ENCODE measurements at regions not wholly inside any gene's neighbourhood (a gene's known extent, or its start where the extent isn't known, plus 50 kb on each side); places are given as distances from the start of the nearest gene placed in this dataset.

DNA sequence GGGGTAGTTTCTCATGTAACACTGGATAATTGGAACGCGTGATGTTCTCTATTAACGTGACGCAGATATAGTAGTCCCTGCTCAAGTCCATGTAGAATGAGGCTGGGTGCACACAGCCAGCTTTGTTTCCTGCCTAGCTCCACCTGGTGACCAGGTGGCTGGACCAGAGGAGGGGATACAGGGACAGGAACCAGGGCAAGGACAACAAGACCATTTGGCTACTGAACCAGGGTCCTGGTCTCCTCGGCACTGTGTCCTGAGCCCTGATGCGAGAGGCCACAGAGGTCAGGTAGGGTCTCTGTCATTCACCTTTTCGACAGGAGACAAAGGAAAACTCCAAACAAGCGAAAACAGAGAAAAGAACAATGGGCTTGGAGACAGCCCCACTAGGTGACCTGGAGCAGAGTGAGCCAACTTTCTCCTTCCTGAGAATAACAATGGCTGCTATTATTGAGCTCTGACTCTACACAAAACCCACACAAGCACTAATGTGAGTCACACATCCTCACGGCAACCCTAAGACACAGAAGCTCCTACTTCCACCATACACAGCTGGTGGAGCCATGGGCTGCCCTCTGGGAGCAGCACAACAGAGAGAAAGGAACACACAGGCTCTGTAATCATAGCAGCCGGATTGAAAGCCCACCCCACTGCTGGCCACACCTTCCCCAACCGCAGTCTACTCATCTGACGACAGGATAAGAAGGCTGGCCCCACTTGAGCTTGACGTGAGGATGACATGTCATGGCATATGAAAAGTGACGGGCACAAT lies 67.3 kb upstream of the TEX51 start:
- no peak for DNase-seq

DNA sequence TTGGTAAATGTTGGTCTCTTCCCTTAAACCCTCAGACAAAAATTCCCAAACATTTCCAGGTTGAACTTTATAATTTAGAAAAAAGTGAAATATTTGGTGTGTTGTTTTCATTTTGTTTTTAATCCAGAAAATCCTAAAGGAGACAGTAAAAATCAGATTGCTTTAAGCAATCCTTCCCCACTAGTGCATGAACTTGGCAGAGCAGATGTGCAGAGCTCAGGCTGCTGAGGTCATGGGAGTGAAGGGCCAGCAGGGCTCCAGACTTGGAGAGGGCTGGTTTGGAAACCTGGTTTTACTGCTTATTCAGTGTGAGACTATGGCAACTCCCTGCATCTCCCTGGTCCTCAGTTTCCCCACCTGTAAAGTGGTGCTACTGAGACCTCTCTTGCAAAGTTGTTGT lies 66.7 kb upstream of the TEX51 start:
- DNase-seq = no peak

DNA sequence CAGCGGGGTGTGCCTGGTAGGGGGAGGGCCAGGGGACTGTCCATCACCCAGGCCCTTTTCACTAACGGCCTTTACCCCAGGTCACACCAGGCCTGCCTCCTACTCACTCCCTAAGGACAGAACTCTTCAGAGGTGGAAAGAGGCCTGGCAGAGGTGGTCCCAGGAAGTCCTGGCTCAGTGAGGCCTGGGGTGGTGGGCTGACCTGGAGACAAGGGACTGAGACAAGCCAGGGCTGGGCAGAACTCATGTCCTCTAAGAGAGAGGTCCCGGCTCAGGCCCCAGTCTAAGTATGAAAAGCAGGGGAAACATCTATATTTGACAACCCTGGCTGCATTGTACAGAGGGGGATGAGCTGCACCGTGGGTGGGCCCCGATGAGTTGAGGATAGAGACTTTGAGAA lies 65.9 kb upstream of the TEX51 start:
- DNase-seq = no peak

- no peak for DNase-seq
Measured at GRCh38 chr2:126834006-126834659, 64.6 kb upstream of the TEX51 start.

DNA sequence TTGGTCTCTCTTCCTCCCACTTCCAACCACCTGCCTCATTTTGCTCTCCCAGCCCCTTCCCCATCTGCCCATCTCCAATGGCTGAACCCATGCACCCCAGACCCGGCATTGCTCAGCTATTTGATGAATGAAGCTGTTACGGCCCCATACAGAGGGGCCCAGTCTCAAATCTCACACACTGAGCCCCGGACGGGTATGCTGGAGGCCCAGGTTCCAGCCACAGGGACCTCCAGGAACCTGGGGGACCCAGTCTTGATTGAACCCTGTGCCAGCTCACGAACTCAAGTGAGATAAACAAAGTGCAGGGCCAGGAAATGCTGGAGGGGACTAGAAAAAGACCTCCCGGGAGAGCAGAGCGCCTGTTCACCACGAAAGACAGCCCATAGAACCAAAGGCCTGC lies 63.4 kb upstream of the TEX51 start:
- DNase-seq = no peak

- no peak for DNase-seq
Measured at GRCh38 chr2:126835831-126836230, 62.9 kb upstream of the TEX51 start.

GRCh38 chr2:126836761-126837679 lies 61.7 kb upstream of the TEX51 start:
- no peak for DNase-seq

GRCh38 chr2:126837966-126838715 lies 60.5 kb upstream of the TEX51 start:
- peak; percentile 38 for DNase-seq

- DNase-seq = no peak
Measured at GRCh38 chr2:126838716-126838985, 60.0 kb upstream of the TEX51 start.

DNA sequence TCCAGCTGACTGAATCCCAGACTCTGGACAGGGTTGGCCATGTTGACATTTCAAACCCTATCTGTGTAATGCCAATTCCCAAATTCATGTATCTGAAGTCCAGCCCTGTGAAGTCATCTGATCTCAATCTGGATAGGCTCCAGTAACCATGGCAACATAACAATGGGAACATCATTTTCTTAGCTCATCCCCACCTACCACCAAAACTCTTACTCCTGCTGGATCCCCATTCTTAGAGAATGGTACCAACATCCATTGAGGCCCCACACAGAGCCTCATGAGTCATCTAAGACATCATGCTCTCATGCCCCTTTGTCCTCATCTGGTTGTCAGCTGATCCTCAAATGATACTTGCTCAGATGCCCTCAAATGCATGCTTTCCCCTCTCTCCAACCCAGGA lies 58.9 kb upstream of the TEX51 start:
- DNase-seq = peak; percentile 49

DNA sequence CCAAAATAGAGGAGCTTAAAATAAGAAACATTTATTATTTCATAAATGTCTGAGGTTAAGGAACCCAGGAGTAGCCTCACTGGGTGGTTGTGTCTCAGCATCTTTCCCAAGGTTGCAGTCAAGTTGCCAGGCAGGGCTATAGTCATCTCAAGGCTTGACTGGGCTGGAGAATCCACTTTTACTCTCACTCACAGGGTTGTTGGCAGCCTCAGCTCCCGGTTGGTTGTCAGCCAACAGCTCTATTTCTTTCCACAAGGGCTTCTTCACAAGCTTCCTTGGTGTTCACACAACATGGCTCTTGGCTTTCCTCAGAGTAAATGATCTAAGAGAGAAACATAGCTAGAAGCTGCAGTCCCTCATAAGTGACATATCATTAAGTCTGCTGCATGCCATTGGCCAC lies 55.6 kb upstream of the TEX51 start:
- no peak for DNase-seq

GRCh38 chr2:126846241-126846640 lies 52.4 kb upstream of the TEX51 start:
- no peak for DNase-seq

All from eye (tissue), 1 donor.